SK-N-SH (cell line): ENCODE measurements at regions not wholly inside any gene's neighbourhood (a gene's known extent, or its start where the extent isn't known, plus 50 kb on each side); places are given as distances from the start of the nearest gene placed in this dataset.

Experiments
- EP300 ChIP-seq, 2 experiments: IDR thresholded peaks; 2 replicates each; pipeline versions ENCODE4 v1.4.0 to v1.6.1; 2012; ENCODE audit warnings: borderline replicate concordance in 1 of 2, low read depth in 1 of 2, low read length in 1 of 2
- EZH2phosphoT487 ChIP-seq: fragments of 200-600 bp; sonication (generic); IDR thresholded peaks from 2 replicates; pipeline ENCODE4 v1.6.1; 2017; ENCODE audit warnings: low read depth, mixed run types, mild to moderate bottlenecking, antibody characterized with exemption, moderate library complexity, borderline replicate concordance
- GATA2 ChIP-seq: sonication (generic); formaldehyde crosslinking; IDR thresholded peaks from 2 replicates; pipeline ENCODE4 v1.5.0; 2020; ENCODE audit warnings: mild to moderate bottlenecking, missing genetic modification reagents
- PBX3 ChIP-seq: IDR thresholded peaks from 2 replicates; pipeline ENCODE4; 2012
- POLR2AphosphoS5 ChIP-seq: IDR thresholded peaks from 2 replicates; pipeline ENCODE4 v1.6.1; 2012; ENCODE audit warnings: low read depth, low read length
- TCF12 ChIP-seq: IDR thresholded peaks from 2 replicates; pipeline ENCODE4 v1.4.0; 2012
- YY1 ChIP-seq: IDR thresholded peaks from 2 replicates; pipeline ENCODE4 v1.4.0; 2012; ENCODE audit warnings: low read depth, mild to moderate bottlenecking
- TF ChIP-seq, protein P1 (sequence below): IDR thresholded peaks from 2 replicates; pipeline ENCODE4 v1.6.1; 2012; ENCODE audit warnings: mild to moderate bottlenecking, low read depth, low read length, moderate library complexity

GRCh38 chr7:106781007-106781406 is 84.1 kb upstream of the PIK3CG start:
- TF ChIP-seq PBX3 (no peak), EP300 (IDR thresholded peaks at IDR 0.05; ENCODE audit: borderline replicate concordance in 1 of 2, low read depth in 1 of 2, low read length in 1 of 2) (no peak), POLR2AphosphoS5 (no peak), EZH2phosphoT487 (no peak), GATA2 (CRISPR knock-in tag) (no peak), TCF12 (no peak), YY1 (no peak)
- TF ChIP-seq, protein P1, sequence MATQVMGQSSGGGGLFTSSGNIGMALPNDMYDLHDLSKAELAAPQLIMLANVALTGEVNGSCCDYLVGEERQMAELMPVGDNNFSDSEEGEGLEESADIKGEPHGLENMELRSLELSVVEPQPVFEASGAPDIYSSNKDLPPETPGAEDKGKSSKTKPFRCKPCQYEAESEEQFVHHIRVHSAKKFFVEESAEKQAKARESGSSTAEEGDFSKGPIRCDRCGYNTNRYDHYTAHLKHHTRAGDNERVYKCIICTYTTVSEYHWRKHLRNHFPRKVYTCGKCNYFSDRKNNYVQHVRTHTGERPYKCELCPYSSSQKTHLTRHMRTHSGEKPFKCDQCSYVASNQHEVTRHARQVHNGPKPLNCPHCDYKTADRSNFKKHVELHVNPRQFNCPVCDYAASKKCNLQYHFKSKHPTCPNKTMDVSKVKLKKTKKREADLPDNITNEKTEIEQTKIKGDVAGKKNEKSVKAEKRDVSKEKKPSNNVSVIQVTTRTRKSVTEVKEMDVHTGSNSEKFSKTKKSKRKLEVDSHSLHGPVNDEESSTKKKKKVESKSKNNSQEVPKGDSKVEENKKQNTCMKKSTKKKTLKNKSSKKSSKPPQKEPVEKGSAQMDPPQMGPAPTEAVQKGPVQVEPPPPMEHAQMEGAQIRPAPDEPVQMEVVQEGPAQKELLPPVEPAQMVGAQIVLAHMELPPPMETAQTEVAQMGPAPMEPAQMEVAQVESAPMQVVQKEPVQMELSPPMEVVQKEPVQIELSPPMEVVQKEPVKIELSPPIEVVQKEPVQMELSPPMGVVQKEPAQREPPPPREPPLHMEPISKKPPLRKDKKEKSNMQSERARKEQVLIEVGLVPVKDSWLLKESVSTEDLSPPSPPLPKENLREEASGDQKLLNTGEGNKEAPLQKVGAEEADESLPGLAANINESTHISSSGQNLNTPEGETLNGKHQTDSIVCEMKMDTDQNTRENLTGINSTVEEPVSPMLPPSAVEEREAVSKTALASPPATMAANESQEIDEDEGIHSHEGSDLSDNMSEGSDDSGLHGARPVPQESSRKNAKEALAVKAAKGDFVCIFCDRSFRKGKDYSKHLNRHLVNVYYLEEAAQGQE: no peak
